Calu3 (cell line): ENCODE measurements at regions not wholly inside any gene's neighbourhood (a gene's known extent, or its start where the extent isn't known, plus 50 kb on each side); places are given as distances from the start of the nearest gene placed in this dataset.

Source experiments
- BruUV-seq: library from RNA; stranded (reverse); fragments of 400-500 nt; replicated peaks from 2 replicates; lab custom pipeline; 2021; lab: Mats Ljungman, UMichigan
- CTCF ChIA-PET: fragments of 300-600 bp; sonication (Branson Sonifier 250); formaldehyde crosslinking; loops from one replicate; lab custom pipeline; 2022; ENCODE audit warnings: antibody characterized with exemption; lab: Charles Lee
- DNase-seq: peaks from one replicate; pipeline ENCODE4 v3.0.0; 2022
- H3K27ac Mint-ChIP-seq: one replicate; pipeline ENCODE4 v1.8.0; 2022; ENCODE audit warnings: mixed read lengths; ENCODE audit not compliant: unreplicated experiment
- H3K27me3 Mint-ChIP-seq: one replicate; pipeline ENCODE4 v1.8.0; 2022; ENCODE audit warnings: mixed read lengths; ENCODE audit not compliant: unreplicated experiment
- H3K36me3 Mint-ChIP-seq: one replicate; pipeline ENCODE4 v1.8.0; 2022; ENCODE audit warnings: mild to moderate bottlenecking, moderate library complexity, mixed read lengths; ENCODE audit not compliant: insufficient read depth, unreplicated experiment
- H3K4me1 Mint-ChIP-seq: one replicate; pipeline ENCODE4 v1.8.0; 2022; ENCODE audit warnings: mild to moderate bottlenecking, low read depth, mixed read lengths; ENCODE audit not compliant: unreplicated experiment
- H3K4me3 Mint-ChIP-seq: one replicate; pipeline ENCODE4 v1.8.0; 2022; ENCODE audit warnings: mild to moderate bottlenecking, low read depth, moderate library complexity, mixed read lengths; ENCODE audit not compliant: unreplicated experiment
- H3K9me3 Mint-ChIP-seq: one replicate; pipeline ENCODE4 v1.8.0; 2022; ENCODE audit warnings: low read depth, mixed read lengths; ENCODE audit not compliant: unreplicated experiment
- intact Hi-C: fragments of 100-400 bp; cut with micrococcal nuclease; formaldehyde crosslinking; loops from one replicate; pipeline ENCODE4 v1.10.0; 2022; ENCODE audit not compliant: unreplicated experiment
- TF ChIP-seq, protein P1 (sequence below): fragments of 200-600 bp; IDR thresholded peaks from one replicate; pipeline ENCODE4 v1.8.0; 2022; ENCODE audit warnings: antibody characterized with exemption; ENCODE audit not compliant: unreplicated experiment

DNA sequence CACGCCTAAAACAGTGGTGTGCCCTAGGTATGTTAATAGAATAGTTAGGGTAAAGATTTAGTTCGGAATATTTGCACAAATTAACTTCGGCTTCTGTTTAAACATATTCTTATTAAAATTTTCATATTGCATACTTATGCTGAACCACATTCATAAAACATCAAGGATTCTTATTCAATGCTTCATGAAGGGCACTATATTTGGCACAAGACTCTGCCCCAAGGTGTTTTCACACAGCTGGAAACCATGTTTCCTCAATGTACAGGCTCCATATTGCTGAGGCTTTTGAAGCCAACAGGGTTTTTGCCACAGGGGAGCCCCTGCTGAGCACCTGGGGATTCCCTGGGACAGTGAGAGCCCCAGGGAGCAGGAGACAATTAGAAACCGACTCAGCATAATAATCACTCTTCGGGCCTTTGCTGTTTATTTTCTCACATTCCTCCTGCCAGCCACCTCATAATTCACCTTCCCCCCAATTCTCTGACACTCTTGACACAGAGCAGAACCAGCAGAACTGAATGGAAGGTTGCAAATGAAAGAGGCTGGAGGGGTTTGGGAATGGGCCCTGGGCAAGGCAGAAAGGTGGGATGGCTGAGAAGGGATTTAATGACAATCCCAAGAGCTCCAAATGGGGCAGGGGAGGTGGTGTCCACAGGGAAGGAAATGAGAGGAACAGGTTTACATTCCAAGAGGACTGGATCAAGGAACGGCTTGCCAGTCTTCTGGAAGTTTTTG lies 72.3 kb upstream of the POMP start:
- CTCF ChIA-PET = no interaction called here
- Mint-ChIP-seq H3K4me3 (no peak overlapping the region), H3K27ac (no peak overlapping the region), H3K4me1 (no peaks in the 10 kb centered on the region), H3K36me3 (no peaks in the 10 kb centered on the region), H3K27me3 (peaks cover 11% of the 10 kb centered on the region), H3K9me3 (peaks cover 2% of the 10 kb centered on the region)
- TF ChIP-seq, protein P1, sequence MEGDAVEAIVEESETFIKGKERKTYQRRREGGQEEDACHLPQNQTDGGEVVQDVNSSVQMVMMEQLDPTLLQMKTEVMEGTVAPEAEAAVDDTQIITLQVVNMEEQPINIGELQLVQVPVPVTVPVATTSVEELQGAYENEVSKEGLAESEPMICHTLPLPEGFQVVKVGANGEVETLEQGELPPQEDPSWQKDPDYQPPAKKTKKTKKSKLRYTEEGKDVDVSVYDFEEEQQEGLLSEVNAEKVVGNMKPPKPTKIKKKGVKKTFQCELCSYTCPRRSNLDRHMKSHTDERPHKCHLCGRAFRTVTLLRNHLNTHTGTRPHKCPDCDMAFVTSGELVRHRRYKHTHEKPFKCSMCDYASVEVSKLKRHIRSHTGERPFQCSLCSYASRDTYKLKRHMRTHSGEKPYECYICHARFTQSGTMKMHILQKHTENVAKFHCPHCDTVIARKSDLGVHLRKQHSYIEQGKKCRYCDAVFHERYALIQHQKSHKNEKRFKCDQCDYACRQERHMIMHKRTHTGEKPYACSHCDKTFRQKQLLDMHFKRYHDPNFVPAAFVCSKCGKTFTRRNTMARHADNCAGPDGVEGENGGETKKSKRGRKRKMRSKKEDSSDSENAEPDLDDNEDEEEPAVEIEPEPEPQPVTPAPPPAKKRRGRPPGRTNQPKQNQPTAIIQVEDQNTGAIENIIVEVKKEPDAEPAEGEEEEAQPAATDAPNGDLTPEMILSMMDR = no peak
- no TSS peak for BruUV-seq
- intact Hi-C loops = no loop called here
- no peak for DNase-seq

DNA sequence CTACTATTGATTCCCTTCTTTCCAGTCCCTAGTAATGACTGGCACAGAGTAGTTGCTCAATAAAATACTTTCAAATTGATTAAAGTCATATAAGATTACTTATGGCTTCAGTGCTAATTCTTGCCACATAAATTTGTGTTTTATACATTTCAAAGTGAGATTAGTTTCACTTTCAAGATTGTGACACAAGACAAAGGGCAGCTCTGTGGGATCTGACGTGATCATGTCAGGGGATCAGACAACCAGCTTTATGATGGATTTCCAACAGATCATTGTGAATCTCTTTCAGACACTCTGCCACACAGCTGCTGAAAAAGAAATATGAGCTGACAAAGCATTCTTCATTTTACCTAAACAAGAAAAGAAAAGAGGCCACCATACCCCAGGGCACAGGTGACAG lies 73.4 kb upstream of the POMP start:
- Mint-ChIP-seq H3K27me3 (peaks cover 10% of the 10 kb centered on the region), H3K27ac (no peak overlapping the region), H3K4me3 (no peak overlapping the region), H3K9me3 (peaks cover 2% of the 10 kb centered on the region), H3K36me3 (no peaks in the 10 kb centered on the region), H3K4me1 (no peaks in the 10 kb centered on the region)
- intact Hi-C loops = no loop called here
- no peak for DNase-seq
- BruUV-seq = no TSS peak
- TF ChIP-seq, protein P1 = no peak
- CTCF ChIA-PET = no interaction called here

DNA sequence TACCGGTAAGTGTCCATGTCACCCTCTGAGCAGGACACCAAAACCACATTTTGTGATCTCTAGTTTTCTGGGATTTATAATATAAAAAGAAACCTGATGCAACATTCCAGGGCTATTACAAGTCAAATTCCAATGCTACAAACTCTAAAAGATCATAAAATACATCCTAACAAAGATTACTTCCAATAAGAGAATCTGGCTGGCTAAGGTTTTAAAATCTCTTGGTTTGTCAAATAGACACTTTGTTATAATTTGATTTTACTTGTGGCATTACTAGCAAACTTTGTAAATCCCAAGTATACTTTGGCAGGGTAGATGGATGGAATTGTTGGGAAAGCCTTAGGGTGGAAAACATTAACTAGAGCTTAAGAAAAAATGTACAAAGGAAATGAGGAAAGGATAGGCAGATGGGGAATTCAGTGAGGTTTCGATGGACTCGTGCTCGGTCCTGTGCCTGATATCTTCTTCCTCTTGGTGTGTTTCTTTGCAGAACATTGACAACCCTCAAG lies 74.0 kb upstream of the POMP start:
- peaks cover 7% of the 10 kb centered on the region for H3K27me3 Mint-ChIP-seq
- CTCF ChIA-PET = no interaction called here
- no peak overlapping the region for H3K4me3 Mint-ChIP-seq
- no peak for DNase-seq
- no TSS peak for BruUV-seq
- no peak overlapping the region for H3K27ac Mint-ChIP-seq
- TF ChIP-seq, protein P1 = no peak
- H3K9me3 Mint-ChIP-seq = peaks cover 2% of the 10 kb centered on the region
- H3K4me1 Mint-ChIP-seq = no peaks in the 10 kb centered on the region
- intact Hi-C loops = no loop called here
- H3K36me3 Mint-ChIP-seq = peaks cover under 1% of the 10 kb centered on the region

DNA sequence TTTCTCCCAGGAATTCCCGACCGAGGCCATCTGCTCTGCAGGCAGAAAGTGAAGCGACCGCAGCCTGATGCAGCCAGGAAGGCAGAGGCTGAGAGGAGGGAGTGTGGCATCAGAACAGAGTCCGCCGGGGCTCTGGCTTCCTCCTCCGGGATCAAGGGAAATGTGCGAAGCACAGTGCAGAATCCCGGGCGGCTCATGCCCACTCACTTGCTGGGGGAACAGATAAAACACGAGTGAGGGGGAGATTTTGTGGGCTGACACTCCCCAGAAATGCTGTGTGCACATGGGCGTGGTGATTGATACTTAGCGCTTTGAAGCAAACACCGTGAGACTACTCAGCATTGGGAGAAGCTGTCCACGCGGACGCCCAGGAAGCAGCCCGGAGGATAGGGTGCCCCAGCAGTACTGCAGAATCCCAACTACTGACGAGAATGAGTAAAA lies 75.3 kb upstream of the POMP start:
- Mint-ChIP-seq H3K9me3 (no peaks in the 10 kb centered on the region), H3K36me3 (peaks cover 4% of the 10 kb centered on the region), H3K27me3 (no peaks in the 10 kb centered on the region), H3K27ac (no peak overlapping the region), H3K4me3 (no peak overlapping the region), H3K4me1 (no peaks in the 10 kb centered on the region)
- TF ChIP-seq, protein P1 = no peak
- CTCF ChIA-PET = no interaction called here
- intact Hi-C loops = no loop called here
- DNase-seq = no peak
- no TSS peak for BruUV-seq
